NCI-H2196 (cell line): ENCODE measurements at regions not wholly inside any gene's neighbourhood (a gene's known extent, or its start where the extent isn't known, plus 50 kb on each side); places are given as distances from the start of the nearest gene placed in this dataset.

ENCODE experiments used
- DNase-seq: peaks from one replicate; lab custom pipeline; 2025; ENCODE audit not compliant: unreplicated experiment; lab: John Stamatoyannopoulos, UW

GRCh38 chr6:10305790-10306415 lies 109.0 kb downstream of the TFAP2A start:
- no peak for DNase-seq

- DNase-seq: no peak
Measured at GRCh38 chr6:10303608-10304506, 111.0 kb downstream of the TFAP2A start.

- no peak for DNase-seq
Measured at GRCh38 chr6:10302566-10303235, 112.2 kb downstream of the TFAP2A start.

GRCh38 chr6:10300071-10300470 lies 114.8 kb downstream of the TFAP2A start:
- no peak for DNase-seq

- no peak for DNase-seq
Measured at GRCh38 chr6:10297832-10298231, 117.0 kb downstream of the TFAP2A start.

GRCh38 chr6:10278746-10279145 lies 136.1 kb downstream of the TFAP2A start:
- peak; percentile 7 for DNase-seq

GRCh38 chr6:10276660-10277287 lies 138.1 kb downstream of the TFAP2A start:
- no peak for DNase-seq

GRCh38 chr6:10276106-10276505 lies 138.8 kb downstream of the TFAP2A start:
- DNase-seq: no peak

GRCh38 chr6:10272591-10272990 lies 142.3 kb downstream of the TFAP2A start:
- no peak for DNase-seq

- peak; percentile 5 for DNase-seq
Measured at GRCh38 chr6:10271982-10272381, 142.9 kb downstream of the TFAP2A start.

- no peak for DNase-seq
Measured at GRCh38 chr6:10269814-10270472, 144.9 kb downstream of the TFAP2A start.

GRCh38 chr6:10268611-10269310 lies 146.1 kb downstream of the TFAP2A start:
- DNase-seq: no peak

GRCh38 chr6:10268111-10268510 lies 146.8 kb downstream of the TFAP2A start:
- DNase-seq: no peak

- DNase-seq: no peak
Measured at GRCh38 chr6:10266462-10266861, 148.4 kb downstream of the TFAP2A start.

- no peak for DNase-seq
Measured at GRCh38 chr6:10266061-10266460, 148.8 kb downstream of the TFAP2A start.

GRCh38 chr6:10262505-10262904 lies 152.4 kb downstream of the TFAP2A start:
- no peak for DNase-seq

GRCh38 chr6:10259671-10260070 lies 155.2 kb downstream of the TFAP2A start:
- no peak for DNase-seq

GRCh38 chr6:10258341-10258740 lies 156.5 kb downstream of the TFAP2A start:
- no peak for DNase-seq

GRCh38 chr6:10256113-10256690 lies 158.7 kb downstream of the TFAP2A start:
- DNase-seq: no peak

GRCh38 chr6:10250655-10251220 lies 164.1 kb downstream of the TFAP2A start:
- DNase-seq: no peak
